ENCODE measurements at regions not wholly inside any gene's neighbourhood (a gene's known extent, or its start where the extent isn't known, plus 50 kb on each side); places are given as distances from the start of the nearest gene placed in this dataset.

DNA sequence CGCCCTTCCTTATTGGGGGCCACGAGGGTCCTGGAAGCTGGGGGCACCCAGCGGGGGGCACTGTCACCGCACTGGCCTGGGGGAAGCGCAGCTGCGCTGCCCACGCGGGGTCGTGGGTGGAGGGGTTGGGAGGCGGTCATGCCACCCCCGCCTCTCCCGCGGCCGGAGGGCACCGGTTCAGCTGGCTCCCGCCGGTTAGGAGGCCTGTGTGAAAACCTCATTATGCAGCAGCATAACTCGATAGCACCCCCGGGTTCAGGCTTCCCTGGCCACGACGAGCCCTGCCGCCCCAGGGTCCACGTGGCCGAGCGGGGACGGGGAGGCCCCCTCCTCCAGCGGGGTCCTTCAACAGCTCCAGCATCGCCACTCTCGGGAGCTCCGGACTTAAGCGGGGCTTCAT is 91.2 kb upstream of the ERCC6L2 start:
- TF ChIP-seq, protein P1, sequence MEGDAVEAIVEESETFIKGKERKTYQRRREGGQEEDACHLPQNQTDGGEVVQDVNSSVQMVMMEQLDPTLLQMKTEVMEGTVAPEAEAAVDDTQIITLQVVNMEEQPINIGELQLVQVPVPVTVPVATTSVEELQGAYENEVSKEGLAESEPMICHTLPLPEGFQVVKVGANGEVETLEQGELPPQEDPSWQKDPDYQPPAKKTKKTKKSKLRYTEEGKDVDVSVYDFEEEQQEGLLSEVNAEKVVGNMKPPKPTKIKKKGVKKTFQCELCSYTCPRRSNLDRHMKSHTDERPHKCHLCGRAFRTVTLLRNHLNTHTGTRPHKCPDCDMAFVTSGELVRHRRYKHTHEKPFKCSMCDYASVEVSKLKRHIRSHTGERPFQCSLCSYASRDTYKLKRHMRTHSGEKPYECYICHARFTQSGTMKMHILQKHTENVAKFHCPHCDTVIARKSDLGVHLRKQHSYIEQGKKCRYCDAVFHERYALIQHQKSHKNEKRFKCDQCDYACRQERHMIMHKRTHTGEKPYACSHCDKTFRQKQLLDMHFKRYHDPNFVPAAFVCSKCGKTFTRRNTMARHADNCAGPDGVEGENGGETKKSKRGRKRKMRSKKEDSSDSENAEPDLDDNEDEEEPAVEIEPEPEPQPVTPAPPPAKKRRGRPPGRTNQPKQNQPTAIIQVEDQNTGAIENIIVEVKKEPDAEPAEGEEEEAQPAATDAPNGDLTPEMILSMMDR (conservative IDR thresholded peaks at IDR 0.05 in 1 of 2, IDR thresholded peaks at IDR 0.05 in 1 of 2; ENCODE audit: extremely low read depth in 1 of 2, insufficient read depth in 1 of 2, low read depth in 1 of 2, low read length in 2 of 2): no peak
- no peak for TF ChIP-seq EZH2 (IDR thresholded peaks at IDR 0.05; ENCODE audit: borderline replicate concordance, low read length)
